ENCODE measurements at regions not wholly inside any gene's neighbourhood (a gene's known extent, or its start where the extent isn't known, plus 50 kb on each side); places are given as distances from the start of the nearest gene placed in this dataset.

DNA sequence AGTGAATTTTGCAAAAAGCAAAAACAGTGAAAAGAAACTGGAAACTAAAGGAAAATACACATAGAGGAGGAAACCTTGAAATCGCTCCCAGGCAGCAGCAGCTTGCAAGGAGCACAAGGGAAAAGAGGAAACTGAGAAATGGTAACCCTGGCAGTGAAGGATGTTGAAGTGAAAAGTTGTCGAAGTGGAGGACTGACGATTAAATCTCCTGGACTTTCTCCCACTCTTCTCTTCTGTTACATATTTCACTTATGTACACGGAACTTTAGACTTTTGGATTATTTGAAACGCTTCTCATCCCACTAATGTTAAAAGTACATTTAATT is 388.8 kb upstream of the USP15 start:
- H3K9ac ChIP-seq = no peak overlapping the region
- peak overlapping the region; percentile 20; the same call in 1 of the 2 replicates for H2AFZ ChIP-seq (ENCODE audit: low read depth)
- TF ChIP-seq, protein P1, sequence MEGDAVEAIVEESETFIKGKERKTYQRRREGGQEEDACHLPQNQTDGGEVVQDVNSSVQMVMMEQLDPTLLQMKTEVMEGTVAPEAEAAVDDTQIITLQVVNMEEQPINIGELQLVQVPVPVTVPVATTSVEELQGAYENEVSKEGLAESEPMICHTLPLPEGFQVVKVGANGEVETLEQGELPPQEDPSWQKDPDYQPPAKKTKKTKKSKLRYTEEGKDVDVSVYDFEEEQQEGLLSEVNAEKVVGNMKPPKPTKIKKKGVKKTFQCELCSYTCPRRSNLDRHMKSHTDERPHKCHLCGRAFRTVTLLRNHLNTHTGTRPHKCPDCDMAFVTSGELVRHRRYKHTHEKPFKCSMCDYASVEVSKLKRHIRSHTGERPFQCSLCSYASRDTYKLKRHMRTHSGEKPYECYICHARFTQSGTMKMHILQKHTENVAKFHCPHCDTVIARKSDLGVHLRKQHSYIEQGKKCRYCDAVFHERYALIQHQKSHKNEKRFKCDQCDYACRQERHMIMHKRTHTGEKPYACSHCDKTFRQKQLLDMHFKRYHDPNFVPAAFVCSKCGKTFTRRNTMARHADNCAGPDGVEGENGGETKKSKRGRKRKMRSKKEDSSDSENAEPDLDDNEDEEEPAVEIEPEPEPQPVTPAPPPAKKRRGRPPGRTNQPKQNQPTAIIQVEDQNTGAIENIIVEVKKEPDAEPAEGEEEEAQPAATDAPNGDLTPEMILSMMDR (conservative IDR thresholded peaks at IDR 0.05; ENCODE audit: low read depth, low read length) = no peak
- no peak overlapping the region for H3K4me3 ChIP-seq (IDR thresholded peaks at IDR 0.05; ENCODE audit: insufficient read depth, low read depth, low read length)
- H3K27me3 ChIP-seq (ENCODE audit: insufficient read depth, low read depth) = no peaks in the 10 kb centered on the region
- H4K20me1 ChIP-seq (ENCODE audit: insufficient read depth) = no peaks in the 10 kb centered on the region
- H3K36me3 ChIP-seq (ENCODE audit: insufficient read depth) = no peaks in the 10 kb centered on the region
- H3K4me2 ChIP-seq = no peak overlapping the region
- no peak overlapping the region for H3K27ac ChIP-seq
- H3K79me2 ChIP-seq (ENCODE audit: insufficient read depth, low read depth) = no peaks in the 10 kb centered on the region
- H3K4me1 ChIP-seq (ENCODE audit: low read depth, poor library complexity, severe bottlenecking) = peaks cover 7% of the 10 kb centered on the region

DNA sequence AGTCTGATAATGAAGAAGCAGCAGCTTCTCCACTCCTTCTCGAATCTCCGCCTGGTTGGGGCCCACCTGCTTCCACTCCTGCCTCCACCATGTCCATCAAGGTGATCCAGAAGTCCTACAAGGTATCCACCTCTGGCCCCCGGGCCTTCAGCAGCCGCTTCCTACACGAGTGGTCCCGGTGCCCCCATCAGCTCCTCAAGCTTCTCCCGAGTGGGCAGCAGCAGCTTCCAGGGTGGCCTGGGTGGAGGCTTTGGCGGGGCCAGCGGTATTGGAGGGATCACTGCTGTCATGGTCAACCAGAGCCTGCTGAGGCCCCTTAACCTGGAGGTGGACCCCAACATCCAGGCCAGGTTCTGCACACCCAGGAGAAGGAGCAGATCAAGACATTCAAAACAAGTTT is 381.0 kb upstream of the USP15 start:
- H3K27ac ChIP-seq = no peak overlapping the region
- no peak overlapping the region for H2AFZ ChIP-seq (ENCODE audit: low read depth)

DNA sequence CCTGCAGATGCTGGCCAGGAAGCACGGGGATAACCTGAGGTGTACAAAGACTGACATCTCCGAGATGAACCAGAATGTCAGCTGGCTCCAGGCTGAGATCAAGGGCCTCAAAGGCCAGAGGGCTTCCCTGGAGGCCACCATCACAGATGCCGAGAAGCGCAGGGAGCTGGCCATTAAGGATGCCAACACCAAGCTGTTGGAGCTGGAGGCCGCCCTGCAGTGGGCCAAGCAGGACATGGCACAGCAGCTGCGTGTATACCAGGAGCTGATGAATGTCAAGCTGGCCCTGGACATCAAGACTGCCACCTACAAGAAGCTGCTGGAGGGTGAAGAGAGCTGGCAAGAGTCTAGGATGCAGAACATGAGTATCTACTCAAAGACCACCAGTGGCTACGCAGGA is 380.0 kb upstream of the USP15 start:
- Histone ChIP-seq H3K27ac (no peak overlapping the region), H3K36me3 (ENCODE audit: insufficient read depth) (no peaks in the 10 kb centered on the region), H3K27me3 (ENCODE audit: insufficient read depth, low read depth) (no peaks in the 10 kb centered on the region), H3K4me1 (ENCODE audit: low read depth, poor library complexity, severe bottlenecking) (no peaks in the 10 kb centered on the region), H3K4me2 (no peak overlapping the region), H2AFZ (ENCODE audit: low read depth) (no peak overlapping the region), H3K4me3 (IDR thresholded peaks at IDR 0.05; ENCODE audit: insufficient read depth, low read depth, low read length) (no peak overlapping the region), H3K9ac (no peak overlapping the region), H4K20me1 (ENCODE audit: insufficient read depth) (no peaks in the 10 kb centered on the region), H3K79me2 (ENCODE audit: insufficient read depth, low read depth) (no peaks in the 10 kb centered on the region)
- TF ChIP-seq, protein P1 (conservative IDR thresholded peaks at IDR 0.05; ENCODE audit: low read depth, low read length) = no peak

More for the DNA sequence above, 381.0 kb upstream of the USP15 start:
- Histone ChIP-seq H3K9ac (no peak overlapping the region), H3K4me1 (ENCODE audit: low read depth, poor library complexity, severe bottlenecking) (no peaks in the 10 kb centered on the region), H3K27me3 (ENCODE audit: insufficient read depth, low read depth) (no peaks in the 10 kb centered on the region), H3K4me3 (IDR thresholded peaks at IDR 0.05; ENCODE audit: insufficient read depth, low read depth, low read length) (no peak overlapping the region), H3K4me2 (no peak overlapping the region), H3K36me3 (ENCODE audit: insufficient read depth) (no peaks in the 10 kb centered on the region), H4K20me1 (ENCODE audit: insufficient read depth) (no peaks in the 10 kb centered on the region), H3K79me2 (ENCODE audit: insufficient read depth, low read depth) (no peaks in the 10 kb centered on the region)
- TF ChIP-seq, protein P1 (conservative IDR thresholded peaks at IDR 0.05; ENCODE audit: low read depth, low read length) = no peak

DNA sequence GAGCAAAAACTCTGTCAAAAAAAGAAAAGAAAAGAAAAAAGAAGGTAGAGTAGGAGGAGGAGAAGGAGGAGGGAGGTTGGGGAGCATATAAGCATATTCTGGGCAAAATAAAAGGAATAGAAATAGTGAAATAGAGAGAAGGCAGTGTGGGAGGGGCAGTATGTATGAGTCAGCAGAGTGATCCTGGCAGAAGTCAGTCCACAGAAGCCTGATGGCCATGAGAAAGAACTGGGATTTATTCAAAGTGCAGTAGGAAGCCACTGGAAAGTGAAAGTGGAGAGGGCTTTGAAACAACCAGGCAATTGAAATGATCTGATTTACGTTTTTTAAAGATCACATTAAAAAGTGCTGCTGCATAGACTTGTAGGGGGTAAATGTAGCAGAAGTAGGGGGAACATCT is 368.6 kb upstream of the USP15 start:
- Histone ChIP-seq H3K4me2 (no peak overlapping the region), H3K4me3 (IDR thresholded peaks at IDR 0.05; ENCODE audit: insufficient read depth, low read depth, low read length) (no peak overlapping the region), H4K20me1 (ENCODE audit: insufficient read depth) (no peaks in the 10 kb centered on the region), H3K4me1 (ENCODE audit: low read depth, poor library complexity, severe bottlenecking) (no peaks in the 10 kb centered on the region), H3K27me3 (ENCODE audit: insufficient read depth, low read depth) (no peaks in the 10 kb centered on the region), H3K9ac (no peak overlapping the region), H3K27ac (no peak overlapping the region), H2AFZ (ENCODE audit: low read depth) (no peak overlapping the region), H3K36me3 (ENCODE audit: insufficient read depth) (no peaks in the 10 kb centered on the region), H3K79me2 (ENCODE audit: insufficient read depth, low read depth) (no peaks in the 10 kb centered on the region)
- TF ChIP-seq, protein P1 (conservative IDR thresholded peaks at IDR 0.05; ENCODE audit: low read depth, low read length) = no peak

DNA sequence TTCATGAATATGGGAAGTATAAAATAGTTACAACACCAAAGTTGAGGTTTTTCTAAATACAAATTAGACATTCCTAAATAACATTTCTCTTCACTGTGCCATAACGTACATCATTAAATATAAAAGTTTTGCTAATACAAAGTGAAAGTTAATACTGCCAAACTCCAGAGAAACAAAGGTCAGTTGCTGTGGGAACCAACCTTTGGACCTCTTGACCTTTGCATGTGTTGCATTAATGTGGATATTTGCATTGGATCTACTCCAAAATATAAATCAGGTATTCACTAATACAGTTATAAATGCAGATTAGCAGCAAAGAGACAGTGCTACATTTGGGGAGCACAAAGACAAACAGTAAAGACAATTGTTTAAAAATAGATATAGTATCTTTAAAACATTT is 366.0 kb upstream of the USP15 start:
- H3K4me2 ChIP-seq = no peak overlapping the region
- no peaks in the 10 kb centered on the region for H3K36me3 ChIP-seq (ENCODE audit: insufficient read depth)
- H3K27ac ChIP-seq = no peak overlapping the region
- no peak overlapping the region for H3K4me3 ChIP-seq (IDR thresholded peaks at IDR 0.05; ENCODE audit: insufficient read depth, low read depth, low read length)
- TF ChIP-seq, protein P1 (conservative IDR thresholded peaks at IDR 0.05; ENCODE audit: low read depth, low read length) = no peak
- H4K20me1 ChIP-seq (ENCODE audit: insufficient read depth) = no peaks in the 10 kb centered on the region
- no peak overlapping the region for H3K9ac ChIP-seq
- H2AFZ ChIP-seq (ENCODE audit: low read depth) = no peak overlapping the region
- no peaks in the 10 kb centered on the region for H3K4me1 ChIP-seq (ENCODE audit: low read depth, poor library complexity, severe bottlenecking)
- H3K27me3 ChIP-seq (ENCODE audit: insufficient read depth, low read depth) = no peaks in the 10 kb centered on the region
- no peaks in the 10 kb centered on the region for H3K79me2 ChIP-seq (ENCODE audit: insufficient read depth, low read depth)
